Neutrophil (primary cell): ENCODE measurements at regions not wholly inside any gene's neighbourhood (a gene's known extent, or its start where the extent isn't known, plus 50 kb on each side); places are given as distances from the start of the nearest gene placed in this dataset.

Experiments
- H3K27ac ChIP-seq: fragments of 200-600 bp; sonication (generic); 2 replicates; pipeline ENCODE4 v1.5.1; 2016; ENCODE audit warnings: mild to moderate bottlenecking, moderate library complexity
- H3K27me3 ChIP-seq: fragments of 200-600 bp; sonication (generic); 2 replicates; pipeline ENCODE4 v1.6.0; 2016; ENCODE audit warnings: mild to moderate bottlenecking
- H3K36me3 ChIP-seq: fragments of 200-600 bp; sonication (generic); 2 replicates; pipeline ENCODE4 v1.5.1; 2017
- H3K4me1 ChIP-seq, 2 experiments: fragments of 200-600 bp in 1 of 2; sonication (generic) in 1 of 2; 1 replicate in 1 of 2; 2 replicates in 1 of 2; pipeline versions ENCODE4 v1.5.1 to v1.6.1; 2013 to 2016; ENCODE audit warnings: low read depth in 1 of 2, low read length in 1 of 2, mild to moderate bottlenecking in 1 of 2, moderate library complexity in 1 of 2; ENCODE audit not compliant: control insufficient read depth in 1 of 2, insufficient read depth in 1 of 2
- H3K4me3 ChIP-seq, 2 experiments: fragments of 200-600 bp in 1 of 2; sonication (generic) in 1 of 2; 1 replicate in 1 of 2; 2 replicates in 1 of 2; pipeline ENCODE4 v1.5.1; 2013 to 2016; ENCODE audit warnings: low read depth in 1 of 2, low read length in 1 of 2, mild to moderate bottlenecking in 1 of 2, moderate library complexity in 1 of 2
- H3K9me3 ChIP-seq: fragments of 200-600 bp; sonication (generic); 2 replicates; pipeline ENCODE4 v1.5.1; 2016
- TF ChIP-seq, protein P1 (sequence below): fragments of 200-600 bp; sonication (generic); IDR thresholded peaks from 2 replicates; pipeline ENCODE4 v1.5.1; 2016; ENCODE audit warnings: antibody characterized with exemption

DNA sequence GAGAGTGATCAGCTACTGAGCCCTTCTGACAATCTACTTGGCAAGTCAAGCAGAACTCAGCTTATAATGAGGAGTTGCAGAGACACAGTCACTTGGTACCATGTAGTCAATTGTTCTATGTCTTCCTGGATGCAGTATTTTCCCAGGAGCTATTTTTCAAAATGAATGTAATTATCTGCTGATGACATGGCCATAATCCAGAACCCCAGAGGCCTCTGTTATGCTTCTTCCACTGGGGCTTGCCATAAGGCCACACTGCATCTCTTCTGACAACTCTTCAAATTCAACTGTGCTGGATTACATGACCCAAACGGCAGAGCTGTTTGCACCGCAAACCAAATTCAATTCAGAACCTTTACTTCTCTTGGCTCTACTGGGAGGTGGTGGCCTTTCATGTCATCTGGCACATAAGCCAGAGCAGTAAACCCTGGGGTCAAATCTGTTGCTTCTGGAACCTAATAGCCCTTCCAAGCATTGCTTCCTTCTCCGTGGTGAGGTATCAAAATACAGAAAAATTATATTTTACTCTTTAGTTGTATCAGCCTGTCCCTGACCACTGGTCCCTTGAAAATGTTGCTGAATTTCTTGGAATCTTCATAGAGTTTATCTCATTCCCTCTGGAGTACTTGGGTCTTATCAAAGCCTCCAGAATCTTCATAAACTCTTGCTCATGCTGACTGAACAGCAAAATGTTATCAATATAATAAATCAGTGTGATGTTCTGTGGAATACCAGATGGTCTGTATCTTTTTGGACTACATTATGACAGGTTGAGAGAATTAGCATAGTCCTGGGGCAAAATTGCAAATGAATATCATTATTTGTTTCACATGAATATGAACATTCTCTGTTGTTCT is 79.4 kb upstream of the DCN start:
- Histone ChIP-seq H3K27me3 (no peaks in the 10 kb centered on the region), H3K4me1 (no peaks in the 10 kb centered on the region), H3K27ac (no peak overlapping the region), H3K4me3 (no peak overlapping the region), H3K36me3 (no peaks in the 10 kb centered on the region), H3K9me3 (no peaks in the 10 kb centered on the region)
- TF ChIP-seq, protein P1, sequence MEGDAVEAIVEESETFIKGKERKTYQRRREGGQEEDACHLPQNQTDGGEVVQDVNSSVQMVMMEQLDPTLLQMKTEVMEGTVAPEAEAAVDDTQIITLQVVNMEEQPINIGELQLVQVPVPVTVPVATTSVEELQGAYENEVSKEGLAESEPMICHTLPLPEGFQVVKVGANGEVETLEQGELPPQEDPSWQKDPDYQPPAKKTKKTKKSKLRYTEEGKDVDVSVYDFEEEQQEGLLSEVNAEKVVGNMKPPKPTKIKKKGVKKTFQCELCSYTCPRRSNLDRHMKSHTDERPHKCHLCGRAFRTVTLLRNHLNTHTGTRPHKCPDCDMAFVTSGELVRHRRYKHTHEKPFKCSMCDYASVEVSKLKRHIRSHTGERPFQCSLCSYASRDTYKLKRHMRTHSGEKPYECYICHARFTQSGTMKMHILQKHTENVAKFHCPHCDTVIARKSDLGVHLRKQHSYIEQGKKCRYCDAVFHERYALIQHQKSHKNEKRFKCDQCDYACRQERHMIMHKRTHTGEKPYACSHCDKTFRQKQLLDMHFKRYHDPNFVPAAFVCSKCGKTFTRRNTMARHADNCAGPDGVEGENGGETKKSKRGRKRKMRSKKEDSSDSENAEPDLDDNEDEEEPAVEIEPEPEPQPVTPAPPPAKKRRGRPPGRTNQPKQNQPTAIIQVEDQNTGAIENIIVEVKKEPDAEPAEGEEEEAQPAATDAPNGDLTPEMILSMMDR: no peak

DNA sequence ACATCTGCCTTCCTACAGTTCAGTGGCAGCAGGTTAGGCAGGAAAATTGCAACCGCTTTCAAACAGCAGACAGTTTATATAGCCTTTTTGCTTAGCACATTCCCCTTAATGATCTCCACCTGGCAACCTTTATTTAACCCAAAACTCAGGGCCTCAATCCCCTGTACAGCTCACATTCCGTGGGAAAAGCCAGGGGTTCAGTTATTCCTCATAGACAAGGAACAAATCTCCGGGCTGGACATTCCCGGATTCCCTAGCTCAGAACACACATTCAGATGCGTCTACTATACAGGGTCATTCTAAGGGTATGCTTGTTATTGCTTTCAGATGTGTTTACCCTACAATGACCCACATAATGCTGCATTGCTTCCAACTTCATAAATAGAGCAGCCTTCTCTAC is 73.8 kb upstream of the DCN start:
- H3K4me3 ChIP-seq: no peak overlapping the region
- H3K9me3 ChIP-seq: no peaks in the 10 kb centered on the region
- no peak overlapping the region for H3K27ac ChIP-seq
- TF ChIP-seq, protein P1: no peak
- H3K27me3 ChIP-seq: no peaks in the 10 kb centered on the region
- no peaks in the 10 kb centered on the region for H3K36me3 ChIP-seq
- H3K4me1 ChIP-seq: no peaks in the 10 kb centered on the region

DNA sequence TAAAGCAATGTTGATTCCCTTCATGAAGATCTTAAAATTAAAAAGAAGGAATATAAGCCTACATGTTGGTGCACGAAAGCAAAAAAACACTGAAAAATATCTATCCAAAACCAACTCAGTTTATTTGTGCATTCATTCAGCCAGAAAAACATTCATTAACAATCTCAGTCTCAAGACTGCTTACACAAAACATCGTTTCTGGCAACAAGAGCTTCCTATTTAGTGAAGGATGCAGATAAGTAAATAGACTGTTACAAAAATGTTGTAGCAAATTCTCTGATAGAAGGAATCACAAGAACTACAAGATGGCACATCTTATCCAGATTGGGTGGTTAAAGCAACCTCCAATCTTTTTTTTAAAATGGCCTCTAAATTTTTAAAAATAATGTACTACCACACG is 69.7 kb upstream of the DCN start:
- Histone ChIP-seq H3K4me3 (no peak overlapping the region), H3K9me3 (no peaks in the 10 kb centered on the region), H3K27me3 (no peaks in the 10 kb centered on the region), H3K27ac (no peak overlapping the region), H3K4me1 (no peaks in the 10 kb centered on the region), H3K36me3 (no peaks in the 10 kb centered on the region)
- TF ChIP-seq, protein P1: no peak

DNA sequence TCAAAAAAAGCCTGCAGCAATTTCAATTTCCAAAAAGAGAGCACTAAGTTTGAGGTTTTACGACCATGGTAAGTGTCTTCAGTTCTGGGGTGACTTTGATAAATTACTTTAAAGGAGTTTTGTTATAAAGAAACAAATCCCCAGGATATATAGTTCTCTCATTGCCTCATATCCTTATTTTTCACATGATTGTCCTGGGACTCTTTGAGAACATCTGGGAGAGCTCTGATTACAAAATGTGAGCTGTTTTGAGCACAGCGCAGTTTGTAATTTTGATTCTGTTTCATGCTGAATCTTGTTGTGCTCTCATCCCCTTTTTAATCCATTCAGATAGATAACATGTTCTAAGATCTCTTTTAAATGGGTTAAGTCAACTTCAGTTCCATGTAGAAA is 67.7 kb upstream of the DCN start:
- H3K4me1 ChIP-seq: no peaks in the 10 kb centered on the region
- H3K27me3 ChIP-seq: no peaks in the 10 kb centered on the region
- TF ChIP-seq, protein P1: no peak
- no peak overlapping the region for H3K4me3 ChIP-seq
- H3K36me3 ChIP-seq: no peaks in the 10 kb centered on the region
- no peak overlapping the region for H3K27ac ChIP-seq
- H3K9me3 ChIP-seq: no peaks in the 10 kb centered on the region

DNA sequence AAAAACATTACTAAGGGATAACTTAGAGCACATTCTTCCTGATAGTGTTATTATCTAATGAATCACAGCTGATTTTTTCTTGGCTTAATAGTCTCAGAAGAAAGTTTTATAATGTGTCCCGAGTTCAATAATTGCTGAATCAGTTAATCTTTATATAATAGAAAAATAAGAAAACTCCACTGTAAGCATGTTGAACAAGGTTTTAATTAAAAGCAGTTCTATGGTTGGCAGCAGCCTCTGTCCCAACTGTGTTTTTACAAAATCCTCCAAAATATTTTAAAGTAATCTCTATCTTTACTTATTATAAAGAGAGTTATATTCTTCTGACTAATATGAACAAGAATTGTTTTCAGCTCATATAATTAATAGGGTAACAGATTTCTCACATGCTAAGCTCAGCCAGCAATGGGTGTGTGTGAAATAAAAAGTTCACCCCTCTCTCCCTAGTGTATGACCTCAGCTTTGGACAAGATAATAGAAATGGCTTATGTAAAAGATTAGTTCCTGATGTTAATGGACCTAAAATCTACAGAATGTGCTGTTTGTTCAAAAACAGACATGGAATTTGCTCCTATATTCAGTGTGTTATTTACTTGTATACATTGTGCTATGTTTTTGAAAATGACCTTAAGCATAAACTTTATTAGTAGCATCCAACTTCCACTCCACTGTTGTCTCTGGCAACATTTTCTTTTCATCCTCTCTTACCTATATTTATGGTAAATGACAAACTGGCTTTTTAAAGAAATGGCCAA is 67.1 kb upstream of the DCN start:
- Histone ChIP-seq H3K4me1 (no peaks in the 10 kb centered on the region), H3K27me3 (no peaks in the 10 kb centered on the region), H3K36me3 (no peaks in the 10 kb centered on the region), H3K27ac (no peak overlapping the region), H3K4me3 (no peak overlapping the region), H3K9me3 (no peaks in the 10 kb centered on the region)
- TF ChIP-seq, protein P1: no peak
